Activated naive CD4-positive, alpha-beta T cell treated with anti-CD3 and anti-CD28 coated beads for 36 hours (primary cell): ENCODE measurements at regions not wholly inside any gene's neighbourhood (a gene's known extent, or its start where the extent isn't known, plus 50 kb on each side); places are given as distances from the start of the nearest gene placed in this dataset.

ENCODE experiments used
- CTCF ChIA-PET: fragments of 350-600 bp; sonication (Branson Sonifier 250); formaldehyde crosslinking; loops from one replicate; lab custom pipeline; 2021; ENCODE audit warnings: antibody characterized with exemption; lab: Charles Lee
- DNase-seq: peaks from one replicate; pipeline ENCODE4 v3.0.0-alpha.2; 2020
- H3K27ac Mint-ChIP-seq: one replicate; pipeline ENCODE4 v1.8.0; 2021; ENCODE audit warnings: mild to moderate bottlenecking, mixed read lengths
- H3K27me3 Mint-ChIP-seq: one replicate; pipeline ENCODE4 v1.8.0; 2021; ENCODE audit warnings: low read depth, mixed read lengths
- H3K36me3 Mint-ChIP-seq: one replicate; pipeline ENCODE4 v1.8.0; 2021; ENCODE audit warnings: low read depth, mixed read lengths
- H3K4me1 Mint-ChIP-seq: one replicate; pipeline ENCODE4 v1.8.0; 2021; ENCODE audit warnings: low read depth, mixed read lengths
- H3K4me3 Mint-ChIP-seq: one replicate; pipeline ENCODE4 v1.8.0; 2021; ENCODE audit warnings: mild to moderate bottlenecking, moderate library complexity, mixed read lengths
- H3K9me3 Mint-ChIP-seq: one replicate; pipeline ENCODE4 v1.8.0; 2021; ENCODE audit warnings: mixed read lengths
- intact Hi-C: fragments of 100-400 bp; cut with micrococcal nuclease; formaldehyde crosslinking; loops from one replicate; pipeline ENCODE4 v1.15.1; 2023

- CTCF ChIA-PET, result interaction anchor here (0.6 to 1.3 kb wide), 5 partner anchors 10 to 272 kb away, joined by 3 read pairs; no protein-coding TSS in a partner anchor
- Mint-ChIP-seq H3K36me3 (peaks cover 3% of the 10 kb centered on the region), H3K9me3 (peaks cover 5% of the 10 kb centered on the region), H3K27me3 (no peaks in the 10 kb centered on the region), H3K4me1 (no peaks in the 10 kb centered on the region), H3K27ac (no peak overlapping the region), H3K4me3 (no peak overlapping the region)
- DNase-seq, result peak; percentile 42
- intact Hi-C loops, result loop anchor here (10.0 kb wide), 1 partner anchor 442 kb away; no protein-coding TSS in a partner anchor
These were observed 253.0 kb upstream of the CCDC179 start for GRCh38 chr11:23112987-23113886.

DNA sequence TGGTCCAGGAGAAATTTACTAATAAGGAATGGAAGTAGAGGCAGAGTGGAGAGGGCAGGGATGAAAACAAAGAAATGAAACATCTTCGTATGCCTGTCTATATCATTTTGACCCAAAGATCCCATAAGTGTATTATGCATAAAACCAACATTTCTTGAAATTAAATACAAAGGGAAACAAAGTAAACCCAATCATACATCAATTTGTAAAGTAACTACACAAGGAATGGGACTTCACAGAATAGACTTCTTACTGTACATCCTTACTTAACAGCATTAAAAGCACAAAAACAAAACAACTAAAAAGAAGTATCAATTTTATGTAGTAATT lies 253.6 kb upstream of the CCDC179 start:
- no peaks in the 10 kb centered on the region for H3K27me3 Mint-ChIP-seq

GRCh38 chr11:23123753-23124152 lies 263.5 kb upstream of the CCDC179 start:
- Mint-ChIP-seq H3K27ac (no peak overlapping the region), H3K4me3 (no peak overlapping the region), H3K36me3 (no peaks in the 10 kb centered on the region), H3K27me3 (no peaks in the 10 kb centered on the region), H3K4me1 (no peaks in the 10 kb centered on the region), H3K9me3 (no peaks in the 10 kb centered on the region)
- intact Hi-C loops, result no loop called here
- CTCF ChIA-PET, result interaction anchor here (1.1 kb wide), 1 partner anchor 10 kb away, joined by 3 read pairs; no protein-coding TSS in a partner anchor
- no peak for DNase-seq

More for the DNA sequence above, 253.6 kb upstream of the CCDC179 start:
- CTCF ChIA-PET, result interaction anchor here (0.6 to 1.3 kb wide), 4 partner anchors 9 to 273 kb away, joined by 3 read pairs; no protein-coding TSS in a partner anchor
- no peak overlapping the region for H3K4me3 Mint-ChIP-seq
- no peaks in the 10 kb centered on the region for H3K4me1 Mint-ChIP-seq
- DNase-seq, result no peak
- intact Hi-C loops, result loop anchor here (10.0 kb wide), 1 partner anchor 441 kb away; no protein-coding TSS in a partner anchor
- H3K9me3 Mint-ChIP-seq, result peaks cover 5% of the 10 kb centered on the region
- no peak overlapping the region for H3K27ac Mint-ChIP-seq
- H3K36me3 Mint-ChIP-seq, result peaks cover 3% of the 10 kb centered on the region

- intact Hi-C loops, result no loop called here
- Mint-ChIP-seq H3K4me1 (no peaks in the 10 kb centered on the region), H3K36me3 (no peaks in the 10 kb centered on the region), H3K4me3 (no peak overlapping the region), H3K27me3 (no peaks in the 10 kb centered on the region), H3K9me3 (no peaks in the 10 kb centered on the region), H3K27ac (no peak overlapping the region)
- CTCF ChIA-PET, result interaction anchor here (0.7 kb wide), 1 partner anchor 1841 kb away, joined by 3 read pairs; no protein-coding TSS in a partner anchor
- no peak for DNase-seq
These were observed 264.0 kb upstream of the CCDC179 start for GRCh38 chr11:23124249-23124648.

GRCh38 chr11:23124996-23125395 lies 264.7 kb upstream of the CCDC179 start:
- CTCF ChIA-PET, result interaction anchor here (0.7 kb wide), 1 partner anchor 1841 kb away, joined by 3 read pairs; no protein-coding TSS in a partner anchor

GRCh38 chr11:23127706-23128105 lies 267.4 kb upstream of the CCDC179 start:
- Mint-ChIP-seq H3K4me1 (no peaks in the 10 kb centered on the region), H3K27ac (no peak overlapping the region)
- CTCF ChIA-PET, result no interaction called here

More at GRCh38 chr11:23124996-23125395, 264.7 kb upstream of the CCDC179 start:
- H3K4me3 Mint-ChIP-seq, result no peak overlapping the region
- no peak for DNase-seq
- H3K36me3 Mint-ChIP-seq, result no peaks in the 10 kb centered on the region
- H3K27me3 Mint-ChIP-seq, result no peaks in the 10 kb centered on the region
- no peaks in the 10 kb centered on the region for H3K9me3 Mint-ChIP-seq
- intact Hi-C loops, result no loop called here
- no peak overlapping the region for H3K27ac Mint-ChIP-seq
- no peaks in the 10 kb centered on the region for H3K4me1 Mint-ChIP-seq

DNA sequence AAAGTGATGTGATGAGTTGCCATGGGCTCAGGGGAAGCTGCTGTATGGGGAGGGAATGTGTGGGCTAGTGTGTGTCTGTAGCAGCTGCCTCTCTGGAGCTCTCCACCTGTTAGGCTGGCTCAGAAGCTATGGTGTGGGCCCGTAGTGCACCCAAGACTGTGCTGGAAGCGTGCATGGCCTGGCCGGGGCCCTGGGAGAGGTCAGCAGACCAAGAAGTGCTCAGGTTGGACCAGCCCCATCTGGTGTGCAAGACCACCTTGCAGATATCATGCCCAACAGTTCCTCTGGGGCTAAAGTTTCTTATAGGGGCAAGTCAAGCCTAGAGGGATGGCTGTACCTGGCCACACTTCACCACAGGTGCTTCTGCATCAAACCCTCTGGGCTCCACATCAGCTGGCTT lies 274.4 kb upstream of the CCDC179 start:
- DNase-seq, result no peak
- intact Hi-C loops, result no loop called here
- H3K27me3 Mint-ChIP-seq, result no peaks in the 10 kb centered on the region
- H3K4me3 Mint-ChIP-seq, result no peak overlapping the region
- H3K9me3 Mint-ChIP-seq, result peaks cover 9% of the 10 kb centered on the region
- no peaks in the 10 kb centered on the region for H3K4me1 Mint-ChIP-seq
- H3K36me3 Mint-ChIP-seq, result no peaks in the 10 kb centered on the region
- CTCF ChIA-PET, result no interaction called here
- H3K27ac Mint-ChIP-seq, result no peak overlapping the region

More at GRCh38 chr11:23127706-23128105, 267.4 kb upstream of the CCDC179 start:
- Mint-ChIP-seq H3K36me3 (no peaks in the 10 kb centered on the region), H3K27me3 (no peaks in the 10 kb centered on the region), H3K4me3 (no peak overlapping the region), H3K9me3 (peaks cover 3% of the 10 kb centered on the region)
- intact Hi-C loops, result no loop called here
- DNase-seq, result no peak

DNA sequence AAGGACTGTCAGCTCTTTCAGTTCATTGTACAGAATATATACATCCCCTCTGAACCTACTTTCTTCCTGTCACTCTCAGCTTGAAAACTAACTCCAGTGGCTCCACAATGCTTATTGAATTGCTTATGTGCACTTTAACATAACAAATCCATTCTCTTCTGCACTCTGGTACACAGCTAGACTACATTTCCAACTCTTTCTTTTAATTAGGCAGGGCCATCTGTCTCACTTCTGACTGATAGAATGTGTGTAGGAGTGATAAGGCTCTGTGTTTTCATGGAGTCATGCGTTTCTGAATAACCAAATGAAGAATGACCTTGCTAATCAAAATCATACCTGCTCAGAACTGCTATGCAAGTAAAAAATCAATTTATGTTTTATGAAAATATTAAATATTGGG lies 278.5 kb upstream of the CCDC179 start:
- no peak for DNase-seq
- peaks cover 3% of the 10 kb centered on the region for H3K9me3 Mint-ChIP-seq
- intact Hi-C loops, result no loop called here
- H3K27me3 Mint-ChIP-seq, result no peaks in the 10 kb centered on the region
- H3K4me1 Mint-ChIP-seq, result no peaks in the 10 kb centered on the region
- no peak overlapping the region for H3K27ac Mint-ChIP-seq
- no peaks in the 10 kb centered on the region for H3K36me3 Mint-ChIP-seq
- CTCF ChIA-PET, result interaction anchor here (0.6 to 0.7 kb wide), 2 partner anchors 611 to 1486 kb away, joined by 3 to 4 read pairs; no protein-coding TSS in a partner anchor
- no peak overlapping the region for H3K4me3 Mint-ChIP-seq

GRCh38 chr11:23143022-23143421 lies 282.7 kb upstream of the CCDC179 start:
- Mint-ChIP-seq H3K36me3 (no peaks in the 10 kb centered on the region), H3K27ac (no peak overlapping the region), H3K9me3 (peaks cover 3% of the 10 kb centered on the region), H3K4me1 (no peaks in the 10 kb centered on the region), H3K27me3 (no peaks in the 10 kb centered on the region), H3K4me3 (no peak overlapping the region)
- intact Hi-C loops, result no loop called here
- CTCF ChIA-PET, result no interaction called here
- DNase-seq, result no peak

DNA sequence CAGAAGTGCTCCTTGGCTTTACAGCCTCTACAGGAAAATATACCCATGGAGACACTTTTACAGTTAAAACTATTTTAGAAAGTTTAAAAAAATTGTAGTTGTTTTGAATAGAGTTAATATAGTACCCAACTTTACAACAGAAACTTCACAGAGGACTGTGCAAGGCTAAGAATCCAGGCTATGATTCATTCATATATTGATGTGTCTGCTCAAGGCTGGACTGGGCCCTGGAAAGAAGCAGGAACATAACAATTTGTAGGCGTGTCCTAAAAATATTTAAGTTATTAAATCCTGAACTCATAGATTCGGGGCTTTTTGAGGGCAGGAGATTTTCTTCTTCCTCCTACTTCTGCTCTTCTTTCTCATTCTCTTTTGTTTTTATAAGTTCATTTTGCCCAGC lies 291.5 kb upstream of the CCDC179 start:
- H3K9me3 Mint-ChIP-seq, result no peaks in the 10 kb centered on the region
- intact Hi-C loops, result no loop called here
- H3K4me3 Mint-ChIP-seq, result no peak overlapping the region
- no peak overlapping the region for H3K27ac Mint-ChIP-seq
- H3K4me1 Mint-ChIP-seq, result no peaks in the 10 kb centered on the region
- H3K36me3 Mint-ChIP-seq, result no peaks in the 10 kb centered on the region
- no peaks in the 10 kb centered on the region for H3K27me3 Mint-ChIP-seq
- CTCF ChIA-PET, result no interaction called here
- no peak for DNase-seq

GRCh38 chr11:23155503-23155902 lies 295.2 kb upstream of the CCDC179 start:
- Mint-ChIP-seq H3K4me3 (no peak overlapping the region), H3K36me3 (no peaks in the 10 kb centered on the region), H3K9me3 (no peaks in the 10 kb centered on the region), H3K4me1 (no peaks in the 10 kb centered on the region), H3K27me3 (no peaks in the 10 kb centered on the region), H3K27ac (no peak overlapping the region)
- CTCF ChIA-PET, result no interaction called here
- intact Hi-C loops, result no loop called here
- no peak for DNase-seq

DNA sequence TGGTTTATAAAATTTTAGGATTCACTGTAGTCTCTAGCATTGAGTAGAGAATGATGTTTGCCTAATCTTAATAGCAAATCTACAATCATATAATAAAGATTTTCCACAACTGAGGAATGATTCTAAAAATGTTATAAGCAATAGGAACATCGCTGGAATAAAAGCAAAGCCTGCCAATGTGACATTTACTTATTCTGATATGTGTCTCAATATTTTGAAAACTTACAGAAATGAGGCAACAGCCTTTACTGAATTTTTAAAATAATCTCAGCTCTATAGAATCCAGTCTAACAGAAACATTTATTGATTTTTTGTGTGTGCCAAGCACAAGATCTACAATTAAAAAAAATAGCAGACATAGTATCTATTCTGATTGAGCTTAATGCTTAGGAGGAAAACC lies 303.7 kb upstream of the CCDC179 start:
- no peaks in the 10 kb centered on the region for H3K4me1 Mint-ChIP-seq
- no peaks in the 10 kb centered on the region for H3K9me3 Mint-ChIP-seq
- H3K27ac Mint-ChIP-seq, result no peak overlapping the region
- H3K36me3 Mint-ChIP-seq, result no peaks in the 10 kb centered on the region
- intact Hi-C loops, result no loop called here
- H3K27me3 Mint-ChIP-seq, result no peaks in the 10 kb centered on the region
- DNase-seq, result no peak
- no peak overlapping the region for H3K4me3 Mint-ChIP-seq
- CTCF ChIA-PET, result interaction anchor here (0.9 kb wide), 1 partner anchor 54 kb away, joined by 4 read pairs; no protein-coding TSS in a partner anchor
